ENCODE measurements at regions not wholly inside any gene's neighbourhood (a gene's known extent, or its start where the extent isn't known, plus 50 kb on each side); places are given as distances from the start of the nearest gene placed in this dataset.

- TF ChIP-seq, protein P1, sequence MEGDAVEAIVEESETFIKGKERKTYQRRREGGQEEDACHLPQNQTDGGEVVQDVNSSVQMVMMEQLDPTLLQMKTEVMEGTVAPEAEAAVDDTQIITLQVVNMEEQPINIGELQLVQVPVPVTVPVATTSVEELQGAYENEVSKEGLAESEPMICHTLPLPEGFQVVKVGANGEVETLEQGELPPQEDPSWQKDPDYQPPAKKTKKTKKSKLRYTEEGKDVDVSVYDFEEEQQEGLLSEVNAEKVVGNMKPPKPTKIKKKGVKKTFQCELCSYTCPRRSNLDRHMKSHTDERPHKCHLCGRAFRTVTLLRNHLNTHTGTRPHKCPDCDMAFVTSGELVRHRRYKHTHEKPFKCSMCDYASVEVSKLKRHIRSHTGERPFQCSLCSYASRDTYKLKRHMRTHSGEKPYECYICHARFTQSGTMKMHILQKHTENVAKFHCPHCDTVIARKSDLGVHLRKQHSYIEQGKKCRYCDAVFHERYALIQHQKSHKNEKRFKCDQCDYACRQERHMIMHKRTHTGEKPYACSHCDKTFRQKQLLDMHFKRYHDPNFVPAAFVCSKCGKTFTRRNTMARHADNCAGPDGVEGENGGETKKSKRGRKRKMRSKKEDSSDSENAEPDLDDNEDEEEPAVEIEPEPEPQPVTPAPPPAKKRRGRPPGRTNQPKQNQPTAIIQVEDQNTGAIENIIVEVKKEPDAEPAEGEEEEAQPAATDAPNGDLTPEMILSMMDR (conservative IDR thresholded peaks at IDR 0.05; ENCODE audit: low read depth in 2 of 2): no peak
- TF ChIP-seq EZH2 (IDR thresholded peaks at IDR 0.05; ENCODE audit: low read depth, unreplicated experiment) (no peak), POLR2AphosphoS5 (IDR thresholded peaks at IDR 0.05; ENCODE audit: low read depth) (no peak), REST (IDR thresholded peaks at IDR 0.05; ENCODE audit: unreplicated experiment) (no peak), EZH2phosphoT487 (IDR thresholded peaks at IDR 0.05; ENCODE audit: unreplicated experiment) (no peak), NANOG (IDR thresholded peaks at IDR 0.05; ENCODE audit: borderline replicate concordance) (no peak), JUNB (IDR thresholded peaks at IDR 0.05; ENCODE audit: unreplicated experiment) (no peak), CREB1 (CRISPR knock-in tag; IDR thresholded peaks at IDR 0.05; ENCODE audit: low read depth) (no peak), ETS1 (IDR thresholded peaks at IDR 0.05) (no peak), ZNF331 (CRISPR knock-in tag; IDR thresholded peaks at IDR 0.05; ENCODE audit: low read depth) (no peak), STAT1 (IDR thresholded peaks at IDR 0.05; ENCODE audit: unreplicated experiment) (no peak), ZNF114 (CRISPR knock-in tag; IDR thresholded peaks at IDR 0.05) (no peak), ZNF462 (CRISPR knock-in tag; IDR thresholded peaks at IDR 0.05) (no peak)
Measured at GRCh38 chr6:74103417-74103816, 407.4 kb downstream of the CD109 start.

All from GM23338 (cell line).